ENCODE measurements at regions not wholly inside any gene's neighbourhood (a gene's known extent, or its start where the extent isn't known, plus 50 kb on each side); places are given as distances from the start of the nearest gene placed in this dataset.

DNA sequence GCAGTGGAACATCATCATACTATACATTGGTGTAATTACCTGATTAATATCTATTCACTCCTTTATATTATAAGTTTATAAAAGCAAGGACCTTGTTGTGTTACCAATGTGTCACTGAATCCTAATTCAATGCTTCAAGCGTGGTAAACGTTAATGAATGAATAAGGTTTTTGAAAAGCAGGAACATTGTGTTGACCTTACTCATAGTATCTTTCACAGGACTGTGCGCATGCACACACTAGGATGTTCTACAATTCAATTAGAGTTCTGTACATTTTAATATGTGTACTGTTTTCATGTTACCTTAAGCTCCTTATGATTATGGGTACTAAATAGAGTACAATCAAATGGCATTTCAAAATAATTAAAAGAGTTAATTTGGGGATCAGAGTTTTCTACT is 578.5 kb downstream of the BMP2 start:
- TF ChIP-seq CTCF (optimal IDR thresholded peaks at IDR 0.05 in 1 of 3, IDR thresholded peaks at IDR 0.05 in 1 of 3, conservative IDR thresholded peaks at IDR 0.05 in 1 of 3; ENCODE audit: extremely low read depth in 1 of 3, insufficient read depth in 2 of 3, low read length in 3 of 3) (no peak), EZH2 (IDR thresholded peaks at IDR 0.05; ENCODE audit: low read length) (no peak)

Data from keratinocyte (primary cell).